Common myeloid progenitor, CD34-positive (primary cell): ENCODE measurements at regions not wholly inside any gene's neighbourhood (a gene's known extent, or its start where the extent isn't known, plus 50 kb on each side); places are given as distances from the start of the nearest gene placed in this dataset.

Source experiments
- CTCF ChIA-PET: fragments of 350-600 bp; sonication (Branson Sonifier 250); formaldehyde crosslinking; loops from one replicate; lab custom pipeline; 2021; ENCODE audit warnings: antibody characterized with exemption; lab: Charles Lee
- POLR2A ChIA-PET: fragments of 350-600 bp; sonication (Branson Sonifier 250); formaldehyde crosslinking; loops from one replicate; lab custom pipeline; 2021; ENCODE audit warnings: antibody characterized with exemption; lab: Charles Lee
- DNase-seq, 3 donors: peaks; one replicate each; pipeline versions ENCODE4 v3.0.0 to v3.0.0-alpha.2; 2013
- H3K27ac ChIP-seq, 2 experiments: 1 replicate in 1 of 2; 2 replicates in 1 of 2; pipeline ENCODE4 v1.7.0; 2013; ENCODE audit warnings: inconsistent platforms in 2 of 2, low read length in 2 of 2, mild to moderate bottlenecking in 2 of 2, low read depth in 1 of 2, moderate library complexity in 1 of 2; ENCODE audit not compliant: severe bottlenecking in 2 of 2, insufficient read depth in 1 of 2, poor library complexity in 1 of 2
- H3K27me3 ChIP-seq, 5 experiments: replicated peaks in 2 of 5; 1 replicate in 3 of 5; 2 replicates in 2 of 5; pipeline versions ENCODE4 v1.6.1 to v1.7.0; 2013; ENCODE audit warnings: low read length in 4 of 5, mild to moderate bottlenecking in 2 of 5, moderate library complexity in 2 of 5, inconsistent platforms in 1 of 5; ENCODE audit not compliant: insufficient read depth in 5 of 5, control insufficient read depth in 4 of 5
- H3K36me3 ChIP-seq, 4 experiments: 1 replicate in 2 of 4; 2 replicates in 2 of 4; pipeline versions ENCODE4 v1.6.1 to v1.7.0; 2013; ENCODE audit warnings: low read length in 3 of 4, control low read depth in 1 of 4, mild to moderate bottlenecking in 1 of 4; ENCODE audit not compliant: control insufficient read depth in 4 of 4, insufficient read depth in 4 of 4
- H3K4me1 ChIP-seq, 4 experiments: 1 replicate in 3 of 4; 2 replicates in 1 of 4; pipeline versions ENCODE4 v1.6.1 to v1.7.1; 2013; ENCODE audit warnings: low read length in 3 of 4, mild to moderate bottlenecking in 3 of 4, control low read depth in 1 of 4, inconsistent platforms in 1 of 4, moderate library complexity in 1 of 4; ENCODE audit not compliant: control insufficient read depth in 4 of 4, insufficient read depth in 4 of 4; ENCODE audit errors: control extremely low read depth in 1 of 4
- H3K4me3 ChIP-seq, 7 experiments: 1 replicate in 4 of 7; 2 replicates in 3 of 7; pipeline versions ENCODE4 v1.5.1 to v1.7.0; 2013; ENCODE audit warnings: mild to moderate bottlenecking in 7 of 7, low read length in 6 of 7, moderate library complexity in 6 of 7, inconsistent platforms in 2 of 7, low read depth in 2 of 7, control low read depth in 1 of 7; ENCODE audit not compliant: insufficient read depth in 4 of 7, control insufficient read depth in 1 of 7; ENCODE audit errors: extremely low read depth in 1 of 7
- H3K9me3 ChIP-seq, 5 experiments: 1 replicate in 4 of 5; 2 replicates in 1 of 5; pipeline versions ENCODE4 v1.6.1 to v1.7.1; 2013; ENCODE audit warnings: low read length in 4 of 5, mild to moderate bottlenecking in 2 of 5, inconsistent platforms in 1 of 5, low read depth in 1 of 5, moderate library complexity in 1 of 5; ENCODE audit not compliant: control insufficient read depth in 4 of 5, insufficient read depth in 2 of 5; ENCODE audit errors: control extremely low read depth in 1 of 5
- WGBS: methylation state at CpG from one replicate; pipeline ENCODE4 v1.1.5; 2013; ENCODE audit not compliant: insufficient coverage; 5-methylcytosine and 5-hydroxymethylcytosine counted together

- DNase-seq, result no peak
- POLR2A ChIA-PET, result no interaction called here
- Histone ChIP-seq H3K36me3 (no peaks in the 10 kb centered on the region), H3K4me3 (no peak overlapping the region), H3K4me1 (peaks cover 0 to 7% (median under 1%) of the 10 kb centered on the region in 4 experiments), H3K27me3 (peaks cover 0 to 2% (median 0%) of the 10 kb centered on the region in 5 experiments), H3K27ac (no peak overlapping the region), H3K9me3 (no peaks in the 10 kb centered on the region)
- CTCF ChIA-PET, result interaction anchor here (1.8 kb wide), 1 partner anchor 14 kb away, joined by 5 read pairs; no protein-coding TSS in a partner anchor
Observed at GRCh38 chr5:14942212-14942611, 70.6 kb upstream of the ANKH start.

- Histone ChIP-seq H3K27me3 (no peaks in the 10 kb centered on the region), H3K36me3 (no peaks in the 10 kb centered on the region), H3K9me3 (no peaks in the 10 kb centered on the region), H3K4me3 (no peak overlapping the region), H3K4me1 (peaks cover 0 to 8% (median 2%) of the 10 kb centered on the region in 4 experiments), H3K27ac (no peak overlapping the region)
- POLR2A ChIA-PET, result no interaction called here
- DNase-seq, result no peak
- CTCF ChIA-PET, result interaction anchor here (0.6 to 1.9 kb wide), 5 partner anchors 9 to 244 kb away, joined by 3 to 5 read pairs (median 4); no protein-coding TSS in a partner anchor
- WGBS, result 50% methylated on average over 2 of the region's 5 CpGs
Observed at GRCh38 chr5:14937254-14937653, 65.7 kb upstream of the ANKH start.

- DNase-seq, result no peak
- Histone ChIP-seq H3K36me3 (no peaks in the 10 kb centered on the region), H3K27ac (no peak overlapping the region), H3K27me3 (no peaks in the 10 kb centered on the region), H3K4me1 (peaks cover 0 to 8% (median 2%) of the 10 kb centered on the region in 4 experiments), H3K4me3 (no peak overlapping the region), H3K9me3 (no peaks in the 10 kb centered on the region)
- ChIA-PET POLR2A (no interaction called here), CTCF (interaction anchor here (0.7 to 1.9 kb wide), 3 partner anchors 10 to 210 kb away, joined by 3 to 5 read pairs (median 4); no protein-coding TSS in a partner anchor)
- 24% methylated on average over 2 of the region's 2 CpGs for WGBS
Observed at GRCh38 chr5:14936588-14936987, 65.0 kb upstream of the ANKH start.

- no CpG with 5 or more reads among the region's 3 CpGs for whole genome bisulfite sequencing
- DNase-seq, result no peak
- POLR2A ChIA-PET, result no interaction called here
- Histone ChIP-seq H3K4me1 (peaks cover 0 to 8% (median 2%) of the 10 kb centered on the region in 4 experiments), H3K27ac (no peak overlapping the region), H3K36me3 (no peaks in the 10 kb centered on the region), H3K27me3 (no peaks in the 10 kb centered on the region), H3K9me3 (no peaks in the 10 kb centered on the region), H3K4me3 (no peak overlapping the region)
- CTCF ChIA-PET, result interaction anchor here (0.7 kb wide), 1 partner anchor 328 kb away, joined by 3 read pairs; no protein-coding TSS in a partner anchor
Observed at GRCh38 chr5:14935341-14935740, 63.8 kb upstream of the ANKH start.

GRCh38 chr5:14932902-14933469 is 61.4 kb upstream of the ANKH start:
- CTCF ChIA-PET, result no interaction called here
- H3K27ac ChIP-seq, result no peak overlapping the region
- H3K9me3 ChIP-seq, result no peaks in the 10 kb centered on the region
- 89% methylated on average over 3 of the region's 7 CpGs for WGBS
- POLR2A ChIA-PET, result interaction anchor here (0.6 kb wide), 1 partner anchor 60 kb away, joined by 4 read pairs; no protein-coding TSS in a partner anchor
- no peak for DNase-seq
- H3K36me3 ChIP-seq, result no peaks in the 10 kb centered on the region
- no peak overlapping the region for H3K4me3 ChIP-seq
- H3K27me3 ChIP-seq, result no peaks in the 10 kb centered on the region
- peaks cover 0 to 8% (median 2%) of the 10 kb centered on the region in 4 experiments for H3K4me1 ChIP-seq

- H3K27ac ChIP-seq, result no peak overlapping the region
- no peak for DNase-seq
- H3K9me3 ChIP-seq, result no peaks in the 10 kb centered on the region
- no peaks in the 10 kb centered on the region for H3K27me3 ChIP-seq
- POLR2A ChIA-PET, result no interaction called here
- WGBS, result no CpG with 5 or more reads among the region's 3 CpGs
- peaks cover 0 to 10% (median 3%) of the 10 kb centered on the region in 4 experiments for H3K4me1 ChIP-seq
- CTCF ChIA-PET, result interaction anchor here (1.2 kb wide), 1 partner anchor 16 kb away, joined by 3 read pairs; no protein-coding TSS in a partner anchor
- H3K36me3 ChIP-seq, result no peaks in the 10 kb centered on the region
- no peak overlapping the region for H3K4me3 ChIP-seq
Observed at GRCh38 chr5:14930486-14930885, 58.9 kb upstream of the ANKH start.

- Histone ChIP-seq H3K4me1 (peaks cover 2 to 16% (median 6%) of the 10 kb centered on the region in 4 experiments), H3K36me3 (no peaks in the 10 kb centered on the region), H3K4me3 (no peak overlapping the region), H3K27me3 (no peaks in the 10 kb centered on the region), H3K27ac (no peak overlapping the region), H3K9me3 (no peaks in the 10 kb centered on the region)
- 100% methylated on average over 3 of the region's 5 CpGs for WGBS
- ChIA-PET CTCF (no interaction called here), POLR2A (no interaction called here)
- no peak for DNase-seq
Observed at GRCh38 chr5:14929293-14930065, 57.9 kb upstream of the ANKH start.
